Heart right ventricle (tissue), 16 donors: ENCODE measurements at regions not wholly inside any gene's neighbourhood (a gene's known extent, or its start where the extent isn't known, plus 50 kb on each side); places are given as distances from the start of the nearest gene placed in this dataset.

ENCODE experiments used
- ATAC-seq, 8 donors: fragments of 200-7000 bp; cut with Tn5 transposase; one replicate each; pipeline ENCODE4 v1.9.1; 2020; ENCODE audit warnings: mild to moderate bottlenecking in 8 of 8, moderate library complexity in 8 of 8, moderate number of reproducible peaks in 1 of 8
- DNase-seq, 2 donors: peaks; one replicate each; pipeline ENCODE4 v3.0.0-alpha.2; 2020
- H3K27ac ChIP-seq, 10 donors: fragments of 200-600 bp; sonication (generic) in 2 of 10; one replicate each; pipeline versions ENCODE4 v1.5.0 to v1.8.0; 2020 to 2022; ENCODE audit warnings: mild to moderate bottlenecking in 3 of 10
- H3K27me3 ChIP-seq, 7 donors: fragments of 200-600 bp; one replicate each; pipeline ENCODE4 v1.8.0; 2021 to 2022; ENCODE audit warnings: mild to moderate bottlenecking in 2 of 7
- H3K36me3 ChIP-seq, 9 donors: fragments of 200-600 bp; sonication (generic) in 1 of 9; one replicate each; pipeline versions ENCODE4 v1.5.0 to v1.8.0; 2020 to 2022; ENCODE audit warnings: mild to moderate bottlenecking in 2 of 9
- H3K4me1 ChIP-seq, 9 donors: fragments of 200-600 bp; sonication (generic) in 1 of 9; one replicate each; pipeline versions ENCODE4 v1.5.0 to v1.8.0; 2020 to 2022; ENCODE audit warnings: mild to moderate bottlenecking in 4 of 9
- H3K4me3 ChIP-seq, 10 donors: fragments of 200-600 bp; sonication (generic) in 2 of 10; one replicate each; pipeline versions ENCODE4 v1.5.0 to v1.8.0; 2020 to 2022; ENCODE audit warnings: mild to moderate bottlenecking in 7 of 10, moderate library complexity in 2 of 10
- H3K9me3 ChIP-seq, 11 donors: fragments of 200-600 bp in 10 of 11; sonication (generic) in 2 of 11; one replicate each; pipeline versions ENCODE4 v1.5.0 to v1.8.0; 2013 to 2022; ENCODE audit warnings: mild to moderate bottlenecking in 2 of 11, control low read depth in 1 of 11, moderate library complexity in 1 of 11
- CTCF ChIP-seq, 9 donors: fragments of 200-600 bp; sonication (generic) in 2 of 9; IDR thresholded peaks; one replicate each; pipeline versions ENCODE4 v1.5.0 to v1.8.0; 2021 to 2022; ENCODE audit warnings: antibody characterized with exemption in 9 of 9, mild to moderate bottlenecking in 5 of 9, moderate library complexity in 1 of 9
- WGBS, 2 donors: extraction: QIAGEN DNeasy Blood & Tissue Kit; methylation state at CpG; one replicate each; pipeline ENCODE4 v1.1.7; 2013; ENCODE audit warnings: inconsistent platforms in 1 of 2; 5-methylcytosine and 5-hydroxymethylcytosine counted together
- intact Hi-C, 10 donors: fragments of 100-400 bp; cut with DNase I; formaldehyde crosslinking; loops; one replicate each; pipeline versions ENCODE4 v1.11.1 to v1.14.2; 2022
- donor health status: Arrhythmogenic right ventricular cardiomyopathy.
- donor health status: ischemic (EF 13 %, LVEDD 7.1; RV severe dilation, severe dysfunction).
- donor health status: healthy with polysubstance abuse.
- donor health status: DM: no; HTN: yes; CAD: no.
- donor health status: DM: no; HTN: no; CAD: no.
- donor health status: ischemic (EF 25% LVEDD 6.9; RV normal size, moderate dysfunction).
- donor health status: ischemic (EF 25% LVEDD 5.7; RV mildly dilated, moderate dysfunction).
- donor health status: healthy.
- donor health status: DM: yes; HTN: yes; CAD: no.
- donor health status: Ischemic cardiomyopathy.
- donor health status: ischemic (EF 35%, LVEDD 5.7; RV mildly dilated, moderate dysfunction).
- donor health status: nonischemic (EF 11% LVEDD 7.7; RV severe dilation, severe dysfunction).
- donor health status: DM: yes; HTN: yes; CAD: no.
- donor health status: PGD.
- donor health status: ischemic (EF 29% LVEDD 5.4; RV normal size, mild dysfunction).
- donor health status: nonischemic (EF 23%, LVEDD 6.1; RV moderate dilation, normal function).

GRCh38 chr14:29149798-29150197, 383.2 kb downstream of the FOXG1 start:
- DNase-seq (no peak), ATAC-seq (no peak)
- no peak overlapping the region for H3K4me3 ChIP-seq
- no peak for TF ChIP-seq CTCF (IDR thresholded peaks at IDR 0.05)
- H3K36me3 ChIP-seq = no peaks in the 10 kb centered on the region
- intact Hi-C loops = no loop called here
- H3K4me1 ChIP-seq = no peaks in the 10 kb centered on the region
- H3K27me3 ChIP-seq = no peaks in the 10 kb centered on the region
- H3K9me3 ChIP-seq = peaks cover 0 to 11% (median 0%) of the 10 kb centered on the region in 11 donors
- no peak overlapping the region for H3K27ac ChIP-seq

GRCh38 chr14:29150659-29151058, 384.1 kb downstream of the FOXG1 start:
- 93% methylated on average over 10 of the region's 10 CpGs for WGBS, 2 donors
- intact Hi-C loops = no loop called here

GRCh38 chr14:29156096-29156495, 389.5 kb downstream of the FOXG1 start:
- H3K4me3 ChIP-seq = no peak overlapping the region
- peaks cover 0 to 7% (median 0%) of the 10 kb centered on the region in 11 donors for H3K9me3 ChIP-seq
- TF ChIP-seq CTCF (IDR thresholded peaks at IDR 0.05) = no peak
- no peaks in the 10 kb centered on the region for H3K27me3 ChIP-seq
- no peak for DNase-seq
- no peaks in the 10 kb centered on the region for H3K36me3 ChIP-seq
- H3K4me1 ChIP-seq = no peaks in the 10 kb centered on the region
- H3K27ac ChIP-seq = no peak overlapping the region
- ATAC-seq = no peak
- intact Hi-C loops = no loop called here

More at GRCh38 chr14:29150659-29151058, 384.1 kb downstream of the FOXG1 start:
- no peak for TF ChIP-seq CTCF (IDR thresholded peaks at IDR 0.05)
- ATAC-seq (no peak), DNase-seq (no peak)
- H3K9me3 ChIP-seq = peaks cover 0 to 11% (median 0%) of the 10 kb centered on the region in 11 donors
- H3K4me1 ChIP-seq = no peaks in the 10 kb centered on the region
- H3K27ac ChIP-seq = no peak overlapping the region
- no peak overlapping the region for H3K4me3 ChIP-seq
- H3K36me3 ChIP-seq = no peaks in the 10 kb centered on the region
- H3K27me3 ChIP-seq = no peaks in the 10 kb centered on the region

- ATAC-seq (no peak), DNase-seq (no peak)
- 57 to 63% methylated on average over 4 of the region's 4 CpGs for whole genome bisulfite sequencing, 2 donors
- Histone ChIP-seq H3K4me1 (no peaks in the 10 kb centered on the region), H3K4me3 (no peak overlapping the region), H3K27me3 (no peaks in the 10 kb centered on the region), H3K9me3 (no peaks in the 10 kb centered on the region), H3K36me3 (no peaks in the 10 kb centered on the region), H3K27ac (no peak overlapping the region)
- intact Hi-C loops = no loop called here
- TF ChIP-seq CTCF (IDR thresholded peaks at IDR 0.05) = no peak
These were observed 395.0 kb downstream of the FOXG1 start for GRCh38 chr14:29161593-29161992.

- no peaks in the 10 kb centered on the region for H3K27me3 ChIP-seq
- H3K36me3 ChIP-seq = no peaks in the 10 kb centered on the region
- H3K4me3 ChIP-seq = no peak overlapping the region
- no peak for ATAC-seq
- intact Hi-C loops = no loop called here
- no peaks in the 10 kb centered on the region for H3K4me1 ChIP-seq
- H3K9me3 ChIP-seq = no peaks in the 10 kb centered on the region
- DNase-seq = no peak
- no peak overlapping the region for H3K27ac ChIP-seq
- WGBS, 2 donors = 52 to 53% methylated on average over 2 of the region's 2 CpGs
- TF ChIP-seq CTCF (IDR thresholded peaks at IDR 0.05) = no peak
These were observed 396.5 kb downstream of the FOXG1 start for GRCh38 chr14:29163109-29163508.
